HG02588 (cell line): ENCODE measurements at regions not wholly inside any gene's neighbourhood (a gene's known extent, or its start where the extent isn't known, plus 50 kb on each side); places are given as distances from the start of the nearest gene placed in this dataset.

Experiments
- ATAC-seq: cut with Tn5 transposase; IDR thresholded peaks from one replicate; pipeline ENCODE4 v1.9.1; 2021; ENCODE audit warnings: mild to moderate bottlenecking, moderate library complexity; ENCODE audit not compliant: unreplicated experiment

DNA sequence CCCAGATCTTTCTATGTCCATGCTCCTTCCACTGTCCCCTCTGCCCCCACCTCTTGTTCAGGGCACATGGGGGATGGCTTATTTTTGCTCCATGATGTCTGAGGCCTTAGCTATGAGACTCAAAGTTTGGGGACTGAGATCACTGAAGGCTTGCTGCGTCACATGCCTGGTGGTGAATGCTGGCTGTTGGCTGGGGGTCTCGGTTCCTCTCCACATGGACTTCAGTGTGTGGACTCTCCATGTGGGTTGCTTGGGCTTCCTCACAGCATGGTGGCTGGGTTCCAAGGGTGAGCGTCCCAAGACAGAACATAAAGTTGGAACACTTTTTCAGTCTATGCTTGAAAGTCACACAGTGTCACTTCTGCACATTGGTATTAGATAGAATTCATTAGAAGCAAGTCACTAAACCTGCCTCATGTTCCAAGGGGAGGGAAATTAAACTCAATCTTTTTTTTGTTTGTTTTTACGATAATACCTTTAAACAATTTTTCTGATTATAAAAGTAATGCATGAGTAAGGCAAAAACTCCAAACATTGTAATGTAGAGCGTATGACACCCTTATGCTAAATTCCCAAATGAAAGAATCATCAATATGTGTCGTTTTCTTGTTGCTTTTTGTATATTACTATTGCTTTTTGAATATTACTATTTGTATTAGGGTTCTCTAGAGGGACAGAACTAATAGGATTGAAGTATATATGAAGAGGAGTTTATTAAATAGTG is 111.7 kb downstream of the MYCN start:
- no peak for ATAC-seq

GRCh38 chr2:16050908-16051489 is 110.6 kb downstream of the MYCN start:
- ATAC-seq, result no peak

DNA sequence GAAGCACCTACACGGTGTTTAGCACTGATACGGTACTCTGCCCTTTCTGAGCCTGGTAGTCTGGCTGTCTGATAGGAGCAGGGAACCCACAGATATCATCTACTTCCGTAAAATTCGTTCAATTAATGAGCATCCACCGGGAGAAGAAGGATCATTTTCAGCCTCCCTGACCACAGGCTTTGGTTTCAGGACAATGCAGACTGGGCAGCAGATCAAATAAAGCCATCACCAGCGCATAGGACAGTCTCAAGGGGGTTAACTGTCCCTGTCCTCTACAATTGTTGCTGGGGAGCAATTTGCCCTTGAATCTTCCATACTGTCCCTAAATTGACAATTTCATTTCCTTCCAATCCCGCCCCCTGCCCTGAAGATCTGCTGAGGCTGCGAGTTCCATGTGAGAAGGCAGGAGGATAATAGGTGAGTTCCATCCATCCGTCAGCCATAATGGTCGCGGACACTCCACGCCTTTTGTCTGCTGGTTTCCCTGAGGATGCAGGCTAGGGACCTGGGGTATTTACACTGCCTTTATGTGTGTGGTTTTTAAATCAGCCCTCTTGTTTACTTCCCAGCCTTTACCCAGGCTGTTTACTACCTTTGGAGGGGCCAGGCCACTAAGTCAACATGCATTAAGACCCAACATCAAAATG is 110.0 kb downstream of the MYCN start:
- no peak for ATAC-seq

GRCh38 chr2:16049406-16049805 is 109.1 kb downstream of the MYCN start:
- ATAC-seq, result no peak

DNA sequence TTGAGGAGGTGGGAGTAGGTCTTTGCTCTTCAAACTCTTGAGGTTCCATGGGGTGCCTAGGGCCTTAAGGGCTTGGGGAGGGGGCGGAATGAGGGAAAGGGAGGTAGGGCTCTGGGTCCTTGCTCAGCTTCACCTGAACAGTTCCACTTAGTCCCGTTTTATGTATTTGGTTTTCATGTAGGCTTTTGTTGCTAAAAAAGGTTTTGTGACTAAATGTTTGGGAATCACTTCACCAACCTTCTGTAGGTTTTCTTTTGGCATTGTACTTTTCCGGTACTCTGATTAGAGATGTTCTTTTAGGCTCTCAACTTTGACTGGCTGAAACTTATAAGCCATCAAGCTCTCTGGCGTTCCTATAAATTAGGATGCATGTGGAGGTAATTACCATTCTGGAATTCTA is 108.1 kb downstream of the MYCN start:
- ATAC-seq, result no peak

GRCh38 chr2:16047701-16048100 is 107.4 kb downstream of the MYCN start:
- ATAC-seq, result no peak

DNA sequence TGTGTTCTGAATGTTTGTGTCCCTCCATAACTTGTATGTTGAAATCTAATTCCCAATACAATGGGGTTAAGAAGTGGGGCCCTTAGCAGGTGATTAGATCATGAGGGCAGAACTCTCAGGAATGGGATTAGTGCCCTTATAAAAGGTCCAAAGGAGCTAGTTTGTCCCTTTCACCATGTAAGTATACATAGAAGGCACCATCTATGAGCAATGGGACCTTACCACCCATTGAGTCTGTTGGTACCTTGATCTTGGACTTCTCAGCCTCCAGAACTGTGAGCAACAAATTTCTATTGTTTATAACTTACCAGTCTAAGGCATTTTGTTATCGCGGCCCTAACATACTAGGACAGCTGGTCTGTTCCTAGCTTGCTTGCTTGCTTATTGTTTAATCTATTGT is 106.3 kb downstream of the MYCN start:
- no peak for ATAC-seq

DNA sequence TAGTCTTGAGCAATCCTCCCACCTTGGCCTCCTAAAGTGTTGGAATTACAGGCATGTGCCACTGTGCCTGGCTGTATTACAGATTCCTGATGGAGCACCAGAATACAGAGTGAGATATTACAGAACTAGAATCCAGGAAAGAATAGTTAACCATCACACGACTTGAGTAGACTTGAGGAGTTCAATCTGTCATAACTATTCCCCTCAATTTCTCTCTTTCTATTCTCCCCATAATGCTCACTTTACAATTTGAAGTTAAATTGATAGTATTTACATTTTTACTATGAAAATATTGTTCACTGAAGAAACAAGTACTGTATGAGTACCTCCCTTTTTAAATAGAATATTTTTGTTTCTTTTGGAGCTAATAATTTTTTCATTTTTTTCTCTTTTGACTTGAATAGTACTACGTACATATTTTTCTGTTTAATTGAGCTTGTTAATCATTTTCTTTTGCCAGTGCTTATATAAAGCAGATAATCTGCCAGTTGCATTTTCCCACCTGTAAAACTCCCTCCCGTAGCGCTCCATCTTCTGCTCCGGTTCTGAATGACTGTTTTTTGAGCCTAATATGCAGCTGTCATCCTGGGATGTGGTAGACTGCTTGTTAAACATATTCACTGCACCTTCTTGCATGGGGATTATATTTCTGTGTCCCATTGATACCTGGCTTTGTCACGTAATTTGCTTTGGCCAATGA is 105.5 kb downstream of the MYCN start:
- no peak for ATAC-seq

DNA sequence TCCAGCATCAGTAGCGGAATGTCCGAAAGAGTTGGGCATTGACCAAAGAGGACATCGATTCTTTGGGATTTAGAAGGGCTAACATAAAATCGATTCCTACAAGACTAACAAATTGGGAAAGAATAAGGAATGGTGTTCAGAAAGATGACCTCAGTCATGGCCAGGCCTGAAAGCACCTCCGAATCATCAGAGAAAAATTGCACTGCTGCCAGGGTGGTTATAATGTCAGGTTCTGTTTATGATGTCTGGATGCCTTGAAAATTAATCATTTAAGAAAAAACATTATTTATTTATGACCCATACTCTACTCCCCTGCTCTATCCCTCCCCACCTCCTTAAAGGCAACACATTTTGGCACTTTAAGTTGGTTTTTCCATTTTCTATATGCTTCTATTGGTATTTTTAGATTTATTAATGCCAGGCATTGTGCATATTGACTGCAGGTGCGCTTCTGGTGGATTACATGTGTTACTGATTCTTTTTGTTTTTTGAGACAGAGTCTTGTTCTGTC is 104.7 kb downstream of the MYCN start:
- no peak for ATAC-seq

DNA sequence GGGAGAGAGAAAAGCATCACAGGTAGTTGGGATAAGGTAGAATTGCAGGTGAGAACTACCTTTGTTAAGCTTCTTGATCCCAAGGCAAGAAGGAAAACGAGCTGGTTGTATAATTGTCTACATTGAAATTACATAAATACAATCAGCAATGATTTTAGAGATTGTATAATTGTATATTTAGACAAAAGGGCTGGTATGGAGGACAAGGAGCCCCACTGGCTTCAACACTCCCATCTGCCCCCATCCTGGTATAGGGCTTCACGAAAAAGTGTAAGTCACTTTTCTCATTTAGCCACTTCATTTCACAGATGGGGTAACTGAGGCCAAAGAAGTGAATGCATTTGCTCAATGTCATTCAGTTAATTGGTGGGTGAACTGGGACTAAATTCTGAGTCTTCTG is 103.3 kb downstream of the MYCN start:
- ATAC-seq, result no peak

- no peak for ATAC-seq
Measured at GRCh38 chr2:16043192-16043591, 102.8 kb downstream of the MYCN start.

GRCh38 chr2:16042201-16042700 is 101.9 kb downstream of the MYCN start:
- no peak for ATAC-seq

DNA sequence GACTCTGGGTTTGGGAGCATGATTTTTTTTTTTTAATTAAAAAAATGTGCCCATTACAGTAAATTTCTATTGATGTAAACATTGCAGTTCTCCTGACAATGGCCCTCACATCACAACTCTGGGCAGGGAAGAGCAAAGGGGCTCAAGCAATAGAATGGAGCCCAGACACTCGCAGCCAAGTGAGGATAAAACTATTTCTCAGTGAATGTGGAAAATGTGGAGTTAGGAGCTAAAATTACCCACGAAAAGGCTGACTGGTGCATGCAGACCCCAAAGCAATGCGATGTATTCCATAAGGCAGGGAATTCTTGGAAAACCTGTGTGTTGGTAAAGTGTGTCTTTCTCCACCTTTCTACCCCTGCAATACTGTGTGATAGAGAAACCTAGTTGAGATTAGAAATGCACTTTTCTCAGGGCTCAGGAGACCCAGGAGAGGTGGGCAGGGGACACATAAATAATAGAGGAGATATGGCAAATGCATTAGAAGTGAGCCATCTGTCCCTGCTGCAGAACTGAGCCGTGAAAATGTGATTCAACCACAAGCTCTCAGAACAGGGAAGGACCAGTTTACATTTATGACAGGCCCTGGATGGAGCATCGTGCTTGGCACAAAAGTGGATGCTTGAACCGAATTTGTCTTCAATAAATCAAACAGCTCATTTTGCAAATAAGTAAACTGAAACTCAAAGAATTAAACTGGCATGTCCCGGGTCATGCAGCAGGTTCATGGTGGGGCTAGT is 100.1 kb downstream of the MYCN start:
- ATAC-seq, result no peak

DNA sequence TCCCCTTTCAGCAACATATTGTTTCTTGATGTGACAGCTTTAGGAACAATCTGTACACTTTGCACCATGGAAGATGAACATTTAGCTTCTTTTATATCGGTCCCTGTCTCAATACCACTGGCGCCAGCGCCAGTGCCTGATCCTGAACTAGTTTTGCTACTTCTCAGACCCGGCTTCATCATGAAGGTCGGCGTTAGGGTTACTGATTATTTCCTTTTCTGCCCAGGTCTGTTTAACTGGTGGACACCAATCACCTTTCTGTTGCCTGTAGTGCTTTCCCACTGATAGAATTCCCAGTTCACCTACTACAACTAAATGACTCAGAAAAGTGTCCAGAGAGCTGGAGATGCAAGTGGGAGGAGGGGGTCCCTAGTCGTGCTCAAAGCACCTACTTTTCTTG is 99.5 kb downstream of the MYCN start:
- ATAC-seq, result no peak

DNA sequence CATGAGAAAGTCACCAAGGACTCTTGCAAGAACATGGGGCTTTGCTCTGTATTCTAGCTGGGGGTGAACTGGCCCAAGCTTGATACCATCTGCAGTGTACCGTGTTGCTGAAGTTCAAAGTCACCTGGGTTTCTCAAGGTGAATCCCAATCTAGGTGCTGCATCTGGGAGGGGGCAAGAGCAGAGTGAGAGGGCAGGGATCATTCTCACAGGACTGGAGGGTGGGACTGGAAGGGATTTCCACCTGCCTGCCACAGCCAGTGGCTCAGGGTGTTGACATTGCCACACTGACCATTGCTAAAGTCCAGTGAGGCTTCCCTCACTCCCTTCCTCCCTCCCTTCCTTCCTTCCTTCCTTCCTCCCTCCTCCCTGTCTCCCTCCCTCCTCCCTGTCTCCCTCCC is 98.7 kb downstream of the MYCN start:
- no peak for ATAC-seq

DNA sequence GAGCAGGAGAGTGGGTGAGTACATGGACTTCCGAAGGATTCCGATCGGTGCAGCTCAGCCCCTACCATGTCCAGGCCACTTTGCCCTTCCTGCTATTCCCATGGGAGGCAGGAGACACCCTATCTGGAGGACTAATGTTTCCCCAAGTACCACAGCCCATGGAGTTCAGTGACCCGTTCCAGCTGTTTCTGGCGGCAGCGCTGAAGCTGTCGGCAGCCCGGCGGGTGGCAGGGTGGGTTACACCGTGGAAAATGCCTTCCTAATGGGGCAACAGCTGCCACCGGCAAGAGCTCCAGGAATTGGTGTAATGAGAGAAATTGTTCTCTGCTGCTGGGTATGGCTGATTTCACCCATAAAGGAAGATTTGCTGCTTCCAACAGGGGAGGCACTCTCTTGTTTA is 98.3 kb downstream of the MYCN start:
- ATAC-seq, result no peak

DNA sequence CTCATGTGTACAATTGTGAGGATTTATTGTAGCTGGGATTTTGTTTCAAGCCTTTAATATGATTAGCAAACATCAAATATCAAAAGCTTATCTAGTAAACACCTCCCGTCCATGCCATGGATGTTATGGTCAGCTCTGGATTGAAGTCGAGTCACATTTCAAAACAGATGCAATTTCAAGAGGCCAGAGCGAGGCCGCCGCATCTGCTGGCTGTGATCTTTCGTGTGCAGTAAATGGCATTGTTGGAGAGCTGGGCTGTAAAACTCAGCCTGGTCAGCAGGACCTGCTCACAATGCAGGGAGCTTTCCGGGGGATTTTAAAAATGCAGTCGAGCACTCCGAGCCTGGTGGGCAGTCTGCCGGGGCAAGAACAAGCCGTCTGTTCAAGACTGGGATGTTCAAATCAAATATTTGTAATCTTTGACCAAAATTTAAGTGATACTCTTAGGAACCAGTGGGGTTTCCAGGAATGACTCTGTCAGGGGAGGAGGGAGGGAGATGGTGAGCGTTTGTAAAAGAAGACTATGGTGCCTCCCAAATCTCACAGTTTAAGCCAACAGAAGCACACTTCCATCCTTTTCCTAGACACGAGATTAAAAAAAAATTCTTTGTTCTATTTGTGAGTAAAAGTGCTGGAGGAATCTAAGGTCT is 97.6 kb downstream of the MYCN start:
- ATAC-seq, result no peak

- no peak for ATAC-seq
Measured at GRCh38 chr2:16036951-16037350, 96.6 kb downstream of the MYCN start.

- no peak for ATAC-seq
Measured at GRCh38 chr2:16035747-16036745, 95.7 kb downstream of the MYCN start.
